Caco-2 (cell line): ENCODE measurements at regions not wholly inside any gene's neighbourhood (a gene's known extent, or its start where the extent isn't known, plus 50 kb on each side); places are given as distances from the start of the nearest gene placed in this dataset.

ENCODE experiments used
- BruUV-seq: library from RNA; stranded (reverse); fragments of 400-500 nt; replicated peaks from 2 replicates; lab custom pipeline; 2021; lab: Mats Ljungman, UMichigan
- CTCF ChIA-PET: fragments of 300-600 bp; sonication (Branson Sonifier 250); formaldehyde crosslinking; loops from one replicate; lab custom pipeline; 2022; ENCODE audit warnings: antibody characterized with exemption; lab: Charles Lee
- POLR2A ChIA-PET: fragments of 300-600 bp; sonication (Branson Sonifier 250); formaldehyde crosslinking; loops from one replicate; lab custom pipeline; 2022; ENCODE audit warnings: antibody characterized with exemption; lab: Charles Lee
- DNase-seq, 2 experiments: peaks; one replicate each; pipeline versions ENCODE4 v3.0.0 to v3.0.0-alpha.2; 2020 to 2022
- H3K27me3 ChIP-seq: replicated peaks from 2 replicates; pipeline ENCODE4 v1.6.0; 2011; ENCODE audit warnings: low read length; ENCODE audit not compliant: control insufficient read depth, insufficient read depth
- H3K36me3 ChIP-seq: 2 replicates; pipeline ENCODE4 v1.5.1; 2011; ENCODE audit warnings: low read length; ENCODE audit not compliant: control insufficient read depth, insufficient read depth
- H3K4me1 ChIP-seq: fragments of 250-450 bp; sonication (Bioruptor Pico); 2 replicates; pipeline ENCODE4 v1.5.1; 2020; ENCODE audit warnings: mild to moderate bottlenecking
- H3K4me3 ChIP-seq: 2 replicates; pipeline ENCODE4 v1.5.1; 2011; ENCODE audit warnings: low read depth, mild to moderate bottlenecking, control low read depth, low read length
- H3K9me3 ChIP-seq: fragments of 250-450 bp; sonication (Bioruptor Pico); 2 replicates; pipeline ENCODE4 v1.5.1; 2020; ENCODE audit warnings: mild to moderate bottlenecking, moderate library complexity
- H3K27ac Mint-ChIP-seq: one replicate; pipeline ENCODE4 v1.8.0; 2022; ENCODE audit warnings: mixed read lengths; ENCODE audit not compliant: unreplicated experiment
- H3K27me3 Mint-ChIP-seq: one replicate; pipeline ENCODE4 v1.8.0; 2022; ENCODE audit warnings: mixed read lengths; ENCODE audit not compliant: insufficient read depth, unreplicated experiment
- H3K36me3 Mint-ChIP-seq: one replicate; pipeline ENCODE4 v1.8.0; 2022; ENCODE audit warnings: mild to moderate bottlenecking, mixed read lengths; ENCODE audit not compliant: insufficient read depth, unreplicated experiment
- H3K4me1 Mint-ChIP-seq: one replicate; pipeline ENCODE4 v1.8.0; 2022; ENCODE audit warnings: low read depth, mixed read lengths; ENCODE audit not compliant: unreplicated experiment
- H3K4me3 Mint-ChIP-seq: one replicate; pipeline ENCODE4 v1.8.0; 2022; ENCODE audit warnings: mild to moderate bottlenecking, moderate library complexity, mixed read lengths; ENCODE audit not compliant: unreplicated experiment
- H3K9me3 Mint-ChIP-seq: one replicate; pipeline ENCODE4 v1.8.0; 2022; ENCODE audit warnings: mixed read lengths; ENCODE audit not compliant: unreplicated experiment
- intact Hi-C: fragments of 100-400 bp; cut with micrococcal nuclease; formaldehyde crosslinking; loops from one replicate; pipeline ENCODE4 v1.10.0; 2022; ENCODE audit not compliant: unreplicated experiment
- TF ChIP-seq, protein P1 (sequence below), 2 experiments: fragments of 200-600 bp in 1 of 2; IDR thresholded peaks; 1 replicate in 1 of 2; 2 replicates in 1 of 2; pipeline versions ENCODE4 v1.5.1 to v1.8.0; 2011 to 2022; ENCODE audit warnings: antibody characterized with exemption in 1 of 2, control low read depth in 1 of 2, inconsistent platforms in 1 of 2, low read depth in 1 of 2, low read length in 1 of 2, mild to moderate bottlenecking in 1 of 2, moderate library complexity in 1 of 2; ENCODE audit not compliant: insufficient read depth in 1 of 2, severe bottlenecking in 1 of 2, unreplicated experiment in 1 of 2

DNA sequence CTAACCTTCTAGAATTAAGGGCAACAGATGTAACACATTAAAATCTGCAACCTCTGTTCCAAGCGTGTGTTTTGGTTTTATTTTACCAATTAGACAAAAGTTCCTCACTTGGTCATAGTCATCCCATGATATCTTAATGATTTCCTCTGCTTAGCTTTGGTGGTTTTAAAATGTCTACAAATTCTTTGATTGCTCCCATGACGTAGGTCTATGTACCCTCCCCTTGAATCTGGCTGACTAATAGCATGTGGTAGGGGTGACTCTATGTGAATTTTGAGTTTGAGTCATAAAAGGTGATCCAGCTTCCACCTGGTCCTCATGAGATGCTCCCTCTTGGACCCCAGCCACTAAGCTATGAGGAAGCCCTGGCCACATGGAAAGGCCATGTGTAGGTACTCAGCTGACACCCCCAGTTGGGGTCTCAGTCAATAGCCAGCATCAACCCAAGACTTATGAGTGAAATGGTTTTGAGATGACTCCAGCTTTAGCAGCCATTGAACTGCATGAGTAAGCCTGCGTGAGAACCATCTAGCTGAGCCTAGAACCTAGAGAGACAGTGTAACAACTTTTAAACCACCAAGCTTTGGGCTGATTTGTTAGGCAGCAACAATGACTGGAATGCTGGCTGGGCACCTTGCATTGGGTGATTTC, 247.1 kb downstream of the MSRB3 start:
- no peaks in the 10 kb centered on the region for H3K27me3 Mint-ChIP-seq
- Histone ChIP-seq H3K4me1 (no peaks in the 10 kb centered on the region), H3K27me3 (no peaks in the 10 kb centered on the region), H3K9me3 (no peaks in the 10 kb centered on the region), H3K36me3 (no peaks in the 10 kb centered on the region), H3K4me3 (no peak overlapping the region)
- no peaks in the 10 kb centered on the region for H3K4me1 Mint-ChIP-seq
- no peak for DNase-seq
- H3K27ac Mint-ChIP-seq: no peak overlapping the region
- TF ChIP-seq, protein P1, sequence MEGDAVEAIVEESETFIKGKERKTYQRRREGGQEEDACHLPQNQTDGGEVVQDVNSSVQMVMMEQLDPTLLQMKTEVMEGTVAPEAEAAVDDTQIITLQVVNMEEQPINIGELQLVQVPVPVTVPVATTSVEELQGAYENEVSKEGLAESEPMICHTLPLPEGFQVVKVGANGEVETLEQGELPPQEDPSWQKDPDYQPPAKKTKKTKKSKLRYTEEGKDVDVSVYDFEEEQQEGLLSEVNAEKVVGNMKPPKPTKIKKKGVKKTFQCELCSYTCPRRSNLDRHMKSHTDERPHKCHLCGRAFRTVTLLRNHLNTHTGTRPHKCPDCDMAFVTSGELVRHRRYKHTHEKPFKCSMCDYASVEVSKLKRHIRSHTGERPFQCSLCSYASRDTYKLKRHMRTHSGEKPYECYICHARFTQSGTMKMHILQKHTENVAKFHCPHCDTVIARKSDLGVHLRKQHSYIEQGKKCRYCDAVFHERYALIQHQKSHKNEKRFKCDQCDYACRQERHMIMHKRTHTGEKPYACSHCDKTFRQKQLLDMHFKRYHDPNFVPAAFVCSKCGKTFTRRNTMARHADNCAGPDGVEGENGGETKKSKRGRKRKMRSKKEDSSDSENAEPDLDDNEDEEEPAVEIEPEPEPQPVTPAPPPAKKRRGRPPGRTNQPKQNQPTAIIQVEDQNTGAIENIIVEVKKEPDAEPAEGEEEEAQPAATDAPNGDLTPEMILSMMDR (IDR thresholded peaks at IDR 0.05; ENCODE audit: insufficient read depth in 1 of 2, low read depth in 1 of 2, low read length in 1 of 2, severe bottlenecking in 1 of 2, unreplicated experiment in 1 of 2): no peak
- CTCF ChIA-PET: interaction anchor here (1.0 kb wide), 1 partner anchor 31 kb away, joined by 3 read pairs; no protein-coding TSS in a partner anchor
- H3K4me3 Mint-ChIP-seq: no peak overlapping the region
- H3K9me3 Mint-ChIP-seq: no peaks in the 10 kb centered on the region
- POLR2A ChIA-PET: no interaction called here
- intact Hi-C loops: no loop called here
- BruUV-seq: no TSS peak
- no peaks in the 10 kb centered on the region for H3K36me3 Mint-ChIP-seq

DNA sequence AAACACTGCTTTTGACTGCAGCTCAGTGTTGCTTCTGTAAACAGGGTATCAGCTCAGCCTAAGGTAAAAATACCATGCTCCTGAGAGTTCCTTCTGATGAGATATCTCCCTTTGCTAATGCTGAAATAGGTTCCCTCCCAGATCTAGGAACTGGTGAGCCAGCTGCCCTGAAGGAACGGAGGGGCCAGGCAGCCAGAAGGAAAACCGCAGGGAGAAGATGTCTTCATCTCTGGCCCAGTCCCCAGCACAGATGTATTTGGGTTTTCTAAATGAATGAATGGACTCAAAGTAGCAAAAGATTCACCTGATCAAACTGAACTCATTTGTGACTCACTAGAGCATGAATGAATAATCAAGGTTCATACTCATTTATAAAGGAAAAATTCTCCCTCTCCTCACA, 247.8 kb downstream of the MSRB3 start:
- Histone ChIP-seq H3K27me3 (no peaks in the 10 kb centered on the region), H3K36me3 (no peaks in the 10 kb centered on the region), H3K4me3 (no peak overlapping the region), H3K4me1 (peaks cover 2% of the 10 kb centered on the region; the same call in 1 of the 2 replicates), H3K9me3 (no peaks in the 10 kb centered on the region)
- Mint-ChIP-seq H3K27ac (no peak overlapping the region), H3K27me3 (no peaks in the 10 kb centered on the region), H3K4me1 (no peaks in the 10 kb centered on the region), H3K36me3 (peaks cover 3% of the 10 kb centered on the region), H3K4me3 (no peak overlapping the region), H3K9me3 (no peaks in the 10 kb centered on the region)
- BruUV-seq: no TSS peak
- no peak for DNase-seq
- CTCF ChIA-PET: interaction anchor here (1.0 kb wide), 1 partner anchor 30 kb away, joined by 3 read pairs; no protein-coding TSS in a partner anchor
- POLR2A ChIA-PET: no interaction called here
- intact Hi-C loops: no loop called here
- TF ChIP-seq, protein P1 (IDR thresholded peaks at IDR 0.05; ENCODE audit: insufficient read depth in 1 of 2, low read depth in 1 of 2, low read length in 1 of 2, severe bottlenecking in 1 of 2, unreplicated experiment in 1 of 2): no peak

DNA sequence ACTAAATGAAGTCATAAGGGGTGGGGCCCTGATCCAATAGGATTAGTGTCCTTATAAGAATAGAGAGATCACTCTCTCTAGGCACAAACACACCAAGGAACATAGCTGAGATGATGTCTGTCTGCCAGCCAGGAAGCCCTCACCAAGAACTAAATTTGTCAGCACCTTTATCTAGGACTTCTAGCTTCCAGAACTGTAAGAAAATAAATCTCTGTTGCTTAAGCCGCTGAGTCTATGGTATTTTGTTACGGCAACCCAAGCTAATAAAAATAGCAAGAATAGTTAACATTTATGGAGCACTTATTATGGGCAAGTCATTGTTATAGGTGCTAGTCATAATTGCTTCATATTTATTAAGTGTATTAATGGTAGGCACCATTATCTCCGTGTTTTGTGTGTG, 249.6 kb downstream of the MSRB3 start:
- ChIA-PET CTCF (no interaction called here), POLR2A (no interaction called here)
- peaks cover 10% of the 10 kb centered on the region for H3K4me1 Mint-ChIP-seq
- DNase-seq: no peak
- intact Hi-C loops: no loop called here
- Histone ChIP-seq H3K36me3 (no peaks in the 10 kb centered on the region), H3K4me3 (no peak overlapping the region), H3K9me3 (no peaks in the 10 kb centered on the region), H3K4me1 (peaks cover 20% of the 10 kb centered on the region), H3K27me3 (no peaks in the 10 kb centered on the region)
- H3K36me3 Mint-ChIP-seq: peaks cover 6% of the 10 kb centered on the region
- H3K27me3 Mint-ChIP-seq: no peaks in the 10 kb centered on the region
- H3K27ac Mint-ChIP-seq: no peak overlapping the region
- H3K4me3 Mint-ChIP-seq: no peak overlapping the region
- BruUV-seq: no TSS peak
- TF ChIP-seq, protein P1 (IDR thresholded peaks at IDR 0.05; ENCODE audit: insufficient read depth in 1 of 2, low read depth in 1 of 2, low read length in 1 of 2, severe bottlenecking in 1 of 2, unreplicated experiment in 1 of 2): no peak
- H3K9me3 Mint-ChIP-seq: no peaks in the 10 kb centered on the region
